Retina (tissue), 1 donor: ENCODE measurements at regions not wholly inside any gene's neighbourhood (a gene's known extent, or its start where the extent isn't known, plus 50 kb on each side); places are given as distances from the start of the nearest gene placed in this dataset.
"Not testable (repeated sequence)": the region's sequence is repeated elsewhere in the genome, so short reads cannot be mapped to it uniquely, and the experiment has no call there.

Experiments
- DNase-seq: peaks from one replicate; pipeline ENCODE4 v3.0.0-alpha.2; 2016

- no peak for DNase-seq
These were observed 52.5 kb upstream of the NBL1 start for GRCh38 chr1:19591482-19592091.

- no peak for DNase-seq
These were observed 58.6 kb upstream of the NBL1 start for GRCh38 chr1:19585507-19585906.

- peak; percentile 51 for DNase-seq
These were observed 61.8 kb upstream of the NBL1 start for GRCh38 chr1:19582318-19582717.

GRCh38 chr1:19581381-19581780, 62.7 kb upstream of the NBL1 start:
- no peak for DNase-seq

- DNase-seq: no peak
These were observed 66.5 kb upstream of the NBL1 start for GRCh38 chr1:19577561-19577960.

- DNase-seq: no peak
These were observed 67.1 kb upstream of the NBL1 start for GRCh38 chr1:19577036-19577435.

- DNase-seq: no peak
These were observed 74.3 kb upstream of the NBL1 start for GRCh38 chr1:19569786-19570185.

- DNase-seq: no peak
These were observed 77.1 kb upstream of the NBL1 start for GRCh38 chr1:19567041-19567440.

GRCh38 chr1:19564366-19564765, 79.0 kb upstream of the CAPZB start:
- no peak for DNase-seq

- DNase-seq: peak; percentile 4
These were observed 78.2 kb upstream of the CAPZB start for GRCh38 chr1:19563324-19564097.

- no peak for DNase-seq
These were observed 77.5 kb upstream of the CAPZB start for GRCh38 chr1:19562847-19563246.

- DNase-seq: no peak
These were observed 75.1 kb upstream of the CAPZB start for GRCh38 chr1:19560480-19560879.

- no peak for DNase-seq
These were observed 74.3 kb upstream of the CAPZB start for GRCh38 chr1:19559641-19560040.

- DNase-seq: no peak
These were observed 72.3 kb upstream of the CAPZB start for GRCh38 chr1:19557609-19558051.

GRCh38 chr1:19554090-19554489, 68.8 kb upstream of the CAPZB start:
- DNase-seq: no peak

GRCh38 chr1:19552291-19553010, 67.1 kb upstream of the CAPZB start:
- no peak for DNase-seq

- DNase-seq: not testable (repeated sequence)
These were observed 66.5 kb upstream of the CAPZB start for GRCh38 chr1:19551837-19552236.

GRCh38 chr1:19550437-19550836, 65.1 kb upstream of the CAPZB start:
- not testable (repeated sequence) for DNase-seq

- no peak for DNase-seq
These were observed 62.5 kb upstream of the CAPZB start for GRCh38 chr1:19547814-19548213.

- DNase-seq: no peak
These were observed 51.2 kb upstream of the CAPZB start for GRCh38 chr1:19536519-19536918.

- no peak for DNase-seq
These were observed 49.9 kb upstream of the CAPZB start for GRCh38 chr1:19535214-19535613.
